WTC11 (cell line): ENCODE measurements at regions not wholly inside any gene's neighbourhood (a gene's known extent, or its start where the extent isn't known, plus 50 kb on each side); places are given as distances from the start of the nearest gene placed in this dataset.

Experiments
- ATAC-seq: fragments of 200-7000 bp; cut with Tn5 transposase; 2 replicates; pipeline ENCODE4 v1.10.0; 2021; ENCODE audit warnings: mild to moderate bottlenecking, moderate library complexity
- CTCF ChIA-PET: fragments of 300-600 bp; sonication (Branson Sonifier 250); formaldehyde crosslinking; loops from one replicate; lab custom pipeline; 2021; ENCODE audit warnings: antibody characterized with exemption; lab: Charles Lee
- POLR2A ChIA-PET: fragments of 350-600 bp; sonication (Branson Sonifier 250); formaldehyde crosslinking; loops from one replicate; lab custom pipeline; 2021; ENCODE audit warnings: antibody characterized with exemption; lab: Charles Lee
- DNase-seq: peaks from one replicate; pipeline ENCODE4 v3.0.0; 2021; ENCODE audit warnings: low spot score
- H3K27ac Mint-ChIP-seq: 2 replicates; pipeline ENCODE4 v1.8.0; 2021; ENCODE audit warnings: mixed read lengths
- H3K27me3 Mint-ChIP-seq: 2 replicates; pipeline ENCODE4 v1.8.0; 2021; ENCODE audit warnings: low read depth, mild to moderate bottlenecking, moderate library complexity, mixed read lengths
- H3K36me3 Mint-ChIP-seq: 2 replicates; pipeline ENCODE4 v1.8.0; 2021; ENCODE audit warnings: mixed read lengths
- H3K4me1 Mint-ChIP-seq: 2 replicates; pipeline ENCODE4 v1.8.0; 2022; ENCODE audit warnings: mixed read lengths
- H3K4me3 Mint-ChIP-seq: 2 replicates; pipeline ENCODE4 v1.8.0; 2021; ENCODE audit warnings: mild to moderate bottlenecking, moderate library complexity, mixed read lengths
- H3K9me3 Mint-ChIP-seq: 2 replicates; pipeline ENCODE4 v1.8.0; 2021; ENCODE audit warnings: mixed read lengths
- JAZF1 ChIP-seq: fragments of 250-450 bp; sonication (Bioruptor Pico); IDR thresholded peaks from 2 replicates; pipeline ENCODE4 v1.9.0; 2021; ENCODE audit warnings: moderate library complexity, mild to moderate bottlenecking, inconsistent platforms
- MXD4 ChIP-seq: fragments of 250-450 bp; sonication (Bioruptor Pico); IDR thresholded peaks from 2 replicates; pipeline ENCODE4 v1.8.0; 2021; ENCODE audit warnings: mild to moderate bottlenecking, moderate library complexity, borderline replicate concordance
- MYBL2 ChIP-seq: sonication (generic); formaldehyde crosslinking; IDR thresholded peaks from 2 replicates; pipeline ENCODE4 v1.8.1; 2023; ENCODE audit warnings: mild to moderate bottlenecking, moderate library complexity, missing genetic modification reagents
- OVOL2 ChIP-seq: fragments of 250-450 bp; sonication (Bioruptor Pico); IDR thresholded peaks from 2 replicates; pipeline ENCODE4 v1.9.0; 2021; ENCODE audit warnings: mild to moderate bottlenecking, borderline replicate concordance
- PRRX2 ChIP-seq: fragments of 250-450 bp; sonication (Bioruptor Pico); IDR thresholded peaks from 2 replicates; pipeline ENCODE4 v1.8.0; 2021; ENCODE audit warnings: mild to moderate bottlenecking
- TCF7 ChIP-seq: sonication (generic); formaldehyde crosslinking; IDR thresholded peaks from 2 replicates; pipeline ENCODE4 v1.8.0; 2022; ENCODE audit warnings: mild to moderate bottlenecking, low read depth, missing genetic modification reagents, moderate library complexity
- ZNF317 ChIP-seq: sonication (generic); formaldehyde crosslinking; IDR thresholded peaks from 2 replicates; pipeline ENCODE4 v1.8.1; 2023; ENCODE audit warnings: low read depth, mild to moderate bottlenecking, moderate library complexity, missing genetic modification reagents, borderline replicate concordance
- ZNF416 ChIP-seq: fragments of 250-450 bp; sonication (Bioruptor Pico); IDR thresholded peaks from 2 replicates; pipeline ENCODE4 v1.9.0; 2021; ENCODE audit warnings: mild to moderate bottlenecking, inconsistent platforms
- TF ChIP-seq, protein P1 (sequence below): sonication (generic); formaldehyde crosslinking; IDR thresholded peaks from 2 replicates; pipeline ENCODE4 v1.8.1; 2023; ENCODE audit warnings: mild to moderate bottlenecking, missing genetic modification reagents
- TF ChIP-seq, protein P2 (sequence below): fragments of 250-450 bp; sonication (Bioruptor Pico); IDR thresholded peaks from 2 replicates; pipeline ENCODE4 v1.8.0; 2021; ENCODE audit warnings: mild to moderate bottlenecking
- TF ChIP-seq, protein P3 (sequence below): fragments of 250-450 bp; sonication (Bioruptor Pico); IDR thresholded peaks from 2 replicates; pipeline ENCODE4 v1.9.0; 2021; ENCODE audit warnings: mild to moderate bottlenecking
- TF ChIP-seq, protein P4 (sequence below): fragments of 200-600 bp; IDR thresholded peaks from 2 replicates; pipeline ENCODE4 v1.8.0; 2022; ENCODE audit warnings: antibody characterized with exemption

DNA sequence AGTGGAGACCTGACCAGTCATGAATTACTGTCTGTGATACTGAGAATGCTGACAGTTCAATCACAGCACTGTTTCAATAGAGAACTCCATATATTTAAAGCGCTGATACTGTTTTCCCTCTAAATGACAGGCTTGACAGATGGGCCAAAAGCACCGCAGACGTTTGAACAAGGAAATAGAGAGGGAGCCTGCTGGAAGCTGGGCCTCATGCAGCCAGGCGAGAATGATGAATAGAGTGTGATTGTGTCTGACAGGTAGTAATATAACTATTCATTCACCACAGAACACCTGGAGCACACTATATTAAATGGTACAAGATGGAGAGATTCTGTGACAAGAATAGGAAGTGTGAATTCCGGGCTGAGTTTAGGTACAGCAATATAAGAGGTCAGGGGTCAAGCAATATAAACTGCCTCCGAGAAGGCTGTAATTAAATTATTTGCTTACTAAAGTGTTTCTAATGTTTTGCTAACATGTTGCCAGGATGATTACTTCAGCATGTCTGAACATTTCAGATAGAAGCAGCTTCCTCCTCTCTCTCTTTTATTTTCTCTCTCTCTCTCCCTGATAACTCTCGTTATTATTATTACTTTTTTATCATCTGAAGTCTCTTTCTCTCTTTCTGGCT lies 297.7 kb downstream of the CSNK1G3 start (continued):
- TF ChIP-seq OVOL2 (CRISPR knock-in tag): no peak
- TF ChIP-seq TCF7 (CRISPR knock-in tag): no peak

DNA sequence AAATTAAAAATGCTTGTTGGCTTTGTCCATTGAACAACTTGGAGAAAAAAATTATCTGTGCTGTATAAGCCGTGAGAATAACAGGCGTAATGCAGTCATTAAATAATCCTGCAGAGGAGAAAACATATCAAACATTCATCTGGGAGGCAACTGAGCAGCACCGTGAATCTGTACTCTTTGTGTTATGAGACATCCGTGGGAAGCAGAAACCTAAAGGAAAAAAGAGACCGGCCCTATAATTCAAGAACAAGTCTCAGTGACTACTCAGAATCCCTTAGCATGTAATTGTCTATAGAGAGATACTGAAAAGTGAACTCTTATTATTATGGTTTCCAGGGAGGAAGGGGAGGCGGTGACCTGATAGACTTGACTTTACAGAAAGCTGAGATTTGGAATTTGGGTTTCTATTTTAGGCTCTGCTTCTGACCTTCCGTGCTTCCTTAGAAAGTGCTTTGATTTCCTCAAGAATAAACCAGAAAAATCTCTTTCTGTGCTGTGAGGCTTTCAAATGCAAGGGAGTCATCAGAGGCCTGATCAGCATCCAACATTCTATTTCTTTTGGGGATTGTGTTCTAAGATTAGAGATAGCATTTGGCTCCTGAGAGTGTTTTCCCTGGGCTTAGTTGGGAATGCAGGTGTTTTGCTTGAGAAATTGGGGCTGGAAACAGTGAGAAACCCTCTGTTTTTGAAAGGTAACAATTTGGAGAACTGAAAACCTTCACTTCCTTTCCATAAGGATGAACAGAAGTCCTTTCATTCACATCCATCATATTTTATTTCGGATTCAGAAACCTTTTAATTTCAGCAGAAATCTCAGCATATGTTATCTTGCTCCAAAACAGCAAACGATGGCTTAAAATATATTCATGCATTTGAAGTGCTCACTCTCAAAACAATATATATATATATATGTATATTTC lies 296.7 kb downstream of the CSNK1G3 start:
- ChIA-PET POLR2A (no interaction called here), CTCF (no interaction called here)
- Mint-ChIP-seq H3K27me3 (no peaks in the 10 kb centered on the region), H3K4me3 (no peak overlapping the region), H3K4me1 (peaks cover 61% of the 10 kb centered on the region), H3K9me3 (no peaks in the 10 kb centered on the region), H3K27ac (peak overlapping the region; percentile 58; the same call in 1 of the 2 replicates)
- DNase-seq: no peak
- TF ChIP-seq JAZF1 (CRISPR knock-in tag): no peak
- no peak for TF ChIP-seq MYBL2 (CRISPR knock-in tag)
- TF ChIP-seq, protein P1, sequence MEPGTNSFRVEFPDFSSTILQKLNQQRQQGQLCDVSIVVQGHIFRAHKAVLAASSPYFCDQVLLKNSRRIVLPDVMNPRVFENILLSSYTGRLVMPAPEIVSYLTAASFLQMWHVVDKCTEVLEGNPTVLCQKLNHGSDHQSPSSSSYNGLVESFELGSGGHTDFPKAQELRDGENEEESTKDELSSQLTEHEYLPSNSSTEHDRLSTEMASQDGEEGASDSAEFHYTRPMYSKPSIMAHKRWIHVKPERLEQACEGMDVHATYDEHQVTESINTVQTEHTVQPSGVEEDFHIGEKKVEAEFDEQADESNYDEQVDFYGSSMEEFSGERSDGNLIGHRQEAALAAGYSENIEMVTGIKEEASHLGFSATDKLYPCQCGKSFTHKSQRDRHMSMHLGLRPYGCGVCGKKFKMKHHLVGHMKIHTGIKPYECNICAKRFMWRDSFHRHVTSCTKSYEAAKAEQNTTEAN (CRISPR knock-in tag): no peak
- TF ChIP-seq, protein P2, sequence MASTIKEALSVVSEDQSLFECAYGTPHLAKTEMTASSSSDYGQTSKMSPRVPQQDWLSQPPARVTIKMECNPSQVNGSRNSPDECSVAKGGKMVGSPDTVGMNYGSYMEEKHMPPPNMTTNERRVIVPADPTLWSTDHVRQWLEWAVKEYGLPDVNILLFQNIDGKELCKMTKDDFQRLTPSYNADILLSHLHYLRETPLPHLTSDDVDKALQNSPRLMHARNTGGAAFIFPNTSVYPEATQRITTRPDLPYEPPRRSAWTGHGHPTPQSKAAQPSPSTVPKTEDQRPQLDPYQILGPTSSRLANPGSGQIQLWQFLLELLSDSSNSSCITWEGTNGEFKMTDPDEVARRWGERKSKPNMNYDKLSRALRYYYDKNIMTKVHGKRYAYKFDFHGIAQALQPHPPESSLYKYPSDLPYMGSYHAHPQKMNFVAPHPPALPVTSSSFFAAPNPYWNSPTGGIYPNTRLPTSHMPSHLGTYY (CRISPR knock-in tag): no peak
- TF ChIP-seq ZNF416 (CRISPR knock-in tag): no peak
- TF ChIP-seq, all 79 proteins: peak for 0
- no peaks in the 10 kb centered on the region for H3K36me3 Mint-ChIP-seq
- ATAC-seq: no peak

DNA sequence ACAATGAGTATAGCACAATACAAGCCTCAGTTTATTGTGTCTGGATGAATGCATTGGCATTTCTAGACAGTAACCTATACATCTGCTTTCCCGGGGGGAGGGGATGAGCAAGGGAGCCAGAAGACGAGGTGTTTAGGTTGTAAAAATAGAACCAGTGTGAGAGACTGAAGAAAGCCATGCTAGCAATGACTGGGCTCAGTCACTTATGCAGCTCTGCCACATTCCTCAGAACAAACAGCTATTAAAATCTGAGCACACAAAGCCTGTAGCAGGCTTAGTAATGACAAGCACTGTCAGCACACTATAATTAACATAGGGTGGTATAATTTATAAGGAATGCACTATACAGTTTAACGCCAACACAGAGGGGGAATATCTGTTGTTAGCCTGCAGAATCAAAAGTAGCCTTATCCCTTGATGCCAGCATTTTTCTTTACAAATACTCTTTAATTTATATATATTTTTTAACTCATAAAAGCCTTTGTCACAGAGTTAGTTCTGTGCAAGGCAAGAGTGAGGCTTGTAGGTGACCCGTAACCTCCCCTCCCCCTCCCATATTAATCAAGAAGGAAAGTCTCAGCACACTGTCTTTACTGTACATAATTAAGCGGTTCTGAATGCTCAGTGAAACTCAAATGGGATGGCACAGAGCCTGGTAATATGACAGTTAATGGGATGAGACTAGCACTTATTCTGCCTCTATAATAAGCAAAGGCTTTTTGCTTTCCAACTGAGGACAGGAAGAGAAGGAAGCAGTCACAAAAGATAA lies 295.4 kb downstream of the CSNK1G3 start:
- peaks cover 65% of the 10 kb centered on the region for H3K4me1 Mint-ChIP-seq
- H3K9me3 Mint-ChIP-seq: peaks cover 4% of the 10 kb centered on the region; the same call in 1 of the 2 replicates
- H3K4me3 Mint-ChIP-seq: no peak overlapping the region
- H3K27ac Mint-ChIP-seq: no peak overlapping the region
- ChIA-PET CTCF (interaction anchor here (0.5 kb wide), 1 partner anchor 956 kb away, joined by 3 read pairs; no protein-coding TSS in a partner anchor), POLR2A (no interaction called here)
- no peaks in the 10 kb centered on the region for H3K36me3 Mint-ChIP-seq
- H3K27me3 Mint-ChIP-seq: no peaks in the 10 kb centered on the region
- ATAC-seq (no peak), DNase-seq (no peak)
- TF ChIP-seq PRRX2 (CRISPR knock-in tag) (no peak), MXD4 (CRISPR knock-in tag) (no peak)
- TF ChIP-seq, protein P3, sequence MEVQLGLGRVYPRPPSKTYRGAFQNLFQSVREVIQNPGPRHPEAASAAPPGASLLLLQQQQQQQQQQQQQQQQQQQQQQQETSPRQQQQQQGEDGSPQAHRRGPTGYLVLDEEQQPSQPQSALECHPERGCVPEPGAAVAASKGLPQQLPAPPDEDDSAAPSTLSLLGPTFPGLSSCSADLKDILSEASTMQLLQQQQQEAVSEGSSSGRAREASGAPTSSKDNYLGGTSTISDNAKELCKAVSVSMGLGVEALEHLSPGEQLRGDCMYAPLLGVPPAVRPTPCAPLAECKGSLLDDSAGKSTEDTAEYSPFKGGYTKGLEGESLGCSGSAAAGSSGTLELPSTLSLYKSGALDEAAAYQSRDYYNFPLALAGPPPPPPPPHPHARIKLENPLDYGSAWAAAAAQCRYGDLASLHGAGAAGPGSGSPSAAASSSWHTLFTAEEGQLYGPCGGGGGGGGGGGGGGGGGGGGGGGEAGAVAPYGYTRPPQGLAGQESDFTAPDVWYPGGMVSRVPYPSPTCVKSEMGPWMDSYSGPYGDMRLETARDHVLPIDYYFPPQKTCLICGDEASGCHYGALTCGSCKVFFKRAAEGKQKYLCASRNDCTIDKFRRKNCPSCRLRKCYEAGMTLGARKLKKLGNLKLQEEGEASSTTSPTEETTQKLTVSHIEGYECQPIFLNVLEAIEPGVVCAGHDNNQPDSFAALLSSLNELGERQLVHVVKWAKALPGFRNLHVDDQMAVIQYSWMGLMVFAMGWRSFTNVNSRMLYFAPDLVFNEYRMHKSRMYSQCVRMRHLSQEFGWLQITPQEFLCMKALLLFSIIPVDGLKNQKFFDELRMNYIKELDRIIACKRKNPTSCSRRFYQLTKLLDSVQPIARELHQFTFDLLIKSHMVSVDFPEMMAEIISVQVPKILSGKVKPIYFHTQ: no peak

DNA sequence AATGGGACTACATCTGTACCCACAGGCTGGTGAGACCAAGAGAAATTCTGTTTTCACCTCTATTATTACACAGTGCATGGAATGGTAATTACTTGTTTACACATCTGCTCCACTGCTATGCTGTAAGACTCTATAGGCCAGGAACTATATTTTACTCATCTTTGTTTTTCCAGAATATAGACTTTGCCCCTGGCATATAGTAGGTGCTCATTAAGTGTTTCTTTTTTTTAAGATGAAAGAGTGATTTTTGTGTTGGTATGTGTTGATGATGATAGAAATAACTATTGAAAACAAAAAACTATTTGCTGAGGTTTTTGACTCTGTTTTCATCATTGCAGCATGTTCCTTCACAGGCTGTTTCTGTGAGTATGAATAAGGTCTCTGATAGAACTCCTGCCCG lies 294.7 kb downstream of the CSNK1G3 start:
- H3K27ac Mint-ChIP-seq: no peak overlapping the region
- no peak overlapping the region for H3K4me3 Mint-ChIP-seq
- TF ChIP-seq ZNF317 (CRISPR knock-in tag): no peak
- TF ChIP-seq, protein P4, sequence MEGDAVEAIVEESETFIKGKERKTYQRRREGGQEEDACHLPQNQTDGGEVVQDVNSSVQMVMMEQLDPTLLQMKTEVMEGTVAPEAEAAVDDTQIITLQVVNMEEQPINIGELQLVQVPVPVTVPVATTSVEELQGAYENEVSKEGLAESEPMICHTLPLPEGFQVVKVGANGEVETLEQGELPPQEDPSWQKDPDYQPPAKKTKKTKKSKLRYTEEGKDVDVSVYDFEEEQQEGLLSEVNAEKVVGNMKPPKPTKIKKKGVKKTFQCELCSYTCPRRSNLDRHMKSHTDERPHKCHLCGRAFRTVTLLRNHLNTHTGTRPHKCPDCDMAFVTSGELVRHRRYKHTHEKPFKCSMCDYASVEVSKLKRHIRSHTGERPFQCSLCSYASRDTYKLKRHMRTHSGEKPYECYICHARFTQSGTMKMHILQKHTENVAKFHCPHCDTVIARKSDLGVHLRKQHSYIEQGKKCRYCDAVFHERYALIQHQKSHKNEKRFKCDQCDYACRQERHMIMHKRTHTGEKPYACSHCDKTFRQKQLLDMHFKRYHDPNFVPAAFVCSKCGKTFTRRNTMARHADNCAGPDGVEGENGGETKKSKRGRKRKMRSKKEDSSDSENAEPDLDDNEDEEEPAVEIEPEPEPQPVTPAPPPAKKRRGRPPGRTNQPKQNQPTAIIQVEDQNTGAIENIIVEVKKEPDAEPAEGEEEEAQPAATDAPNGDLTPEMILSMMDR: no peak
- ChIA-PET POLR2A (no interaction called here), CTCF (interaction anchor here (0.5 kb wide), 1 partner anchor 957 kb away, joined by 3 read pairs; no protein-coding TSS in a partner anchor)
- peaks cover 4% of the 10 kb centered on the region; the same call in 1 of the 2 replicates for H3K9me3 Mint-ChIP-seq
- H3K4me1 Mint-ChIP-seq: peaks cover 66% of the 10 kb centered on the region
- no peaks in the 10 kb centered on the region for H3K27me3 Mint-ChIP-seq
- no peaks in the 10 kb centered on the region for H3K36me3 Mint-ChIP-seq
- DNase-seq (no peak), ATAC-seq (no peak)
